Stimulated activated effector memory CD8-positive, alpha-beta T cell treated with anti-CD3 and anti-CD28 coated beads, Interleukin-12 subunit alpha, Interleukin-12 subunit beta, amount 100 ng/mL, for 72 hours (primary cell): ENCODE measurements at regions not wholly inside any gene's neighbourhood (a gene's known extent, or its start where the extent isn't known, plus 50 kb on each side); places are given as distances from the start of the nearest gene placed in this dataset.
"Not testable (repeated sequence)": the region's sequence is repeated elsewhere in the genome, so short reads cannot be mapped to it uniquely, and the experiment has no call there.

Experiments used
- ATAC-seq: fragments of 150-1000 bp; cut with Tn5 transposase; 2 replicates; pipeline ENCODE4 v1.10.0; 2021
- DNase-seq, 2 donors: peaks; one replicate each; pipeline ENCODE4 v3.0.0; 2021 to 2022; ENCODE audit warnings: low spot score in 2 of 2
- H3K27ac Mint-ChIP-seq: one replicate; pipeline ENCODE4 v1.8.0; 2022; ENCODE audit warnings: mild to moderate bottlenecking, mixed read lengths
- H3K36me3 Mint-ChIP-seq: one replicate; pipeline ENCODE4 v1.8.0; 2022; ENCODE audit warnings: mild to moderate bottlenecking, mixed read lengths
- H3K4me1 Mint-ChIP-seq: one replicate; pipeline ENCODE4 v1.8.0; 2022; ENCODE audit warnings: mixed read lengths
- H3K4me3 Mint-ChIP-seq: one replicate; pipeline ENCODE4 v1.8.0; 2022; ENCODE audit warnings: mild to moderate bottlenecking, mixed read lengths
- H3K9me3 Mint-ChIP-seq: one replicate; pipeline ENCODE4 v1.8.0; 2022; ENCODE audit warnings: mixed read lengths

GRCh38 chr3:176861137-176861536, 336.1 kb downstream of the TBL1XR1 start:
- Mint-ChIP-seq H3K4me1 (no peaks in the 10 kb centered on the region), H3K36me3 (no peaks in the 10 kb centered on the region), H3K9me3 (no peaks in the 10 kb centered on the region), H3K27ac (no peak overlapping the region), H3K4me3 (no peak overlapping the region)
- no peak for ATAC-seq
- DNase-seq, result no peak

- no peaks in the 10 kb centered on the region for H3K9me3 Mint-ChIP-seq
- no peaks in the 10 kb centered on the region for H3K36me3 Mint-ChIP-seq
- H3K27ac Mint-ChIP-seq, result no peak overlapping the region
- no peak for ATAC-seq
- H3K4me3 Mint-ChIP-seq, result no peak overlapping the region
- H3K4me1 Mint-ChIP-seq, result no peaks in the 10 kb centered on the region
- DNase-seq, result no peak
Observed at GRCh38 chr3:176856721-176857120, 340.6 kb downstream of the TBL1XR1 start.

GRCh38 chr3:176855901-176856486, 341.3 kb downstream of the TBL1XR1 start:
- no peak overlapping the region for H3K27ac Mint-ChIP-seq
- H3K36me3 Mint-ChIP-seq, result no peaks in the 10 kb centered on the region
- ATAC-seq, result no peak
- H3K4me3 Mint-ChIP-seq, result no peak overlapping the region
- H3K4me1 Mint-ChIP-seq, result no peaks in the 10 kb centered on the region
- no peaks in the 10 kb centered on the region for H3K9me3 Mint-ChIP-seq
- no peak for DNase-seq

- H3K27ac Mint-ChIP-seq, result no peak overlapping the region
- DNase-seq (no peak), ATAC-seq (no peak)
- H3K9me3 Mint-ChIP-seq, result no peaks in the 10 kb centered on the region
- H3K36me3 Mint-ChIP-seq, result no peaks in the 10 kb centered on the region
- no peaks in the 10 kb centered on the region for H3K4me1 Mint-ChIP-seq
- H3K4me3 Mint-ChIP-seq, result no peak overlapping the region
Observed at GRCh38 chr3:176855213-176855612, 342.1 kb downstream of the TBL1XR1 start.

- DNase-seq (no peak), ATAC-seq (no peak)
- H3K36me3 Mint-ChIP-seq, result no peaks in the 10 kb centered on the region
Observed at GRCh38 chr3:176850498-176850897, 346.8 kb downstream of the TBL1XR1 start.

GRCh38 chr3:176848431-176849214, 348.7 kb downstream of the TBL1XR1 start:
- Mint-ChIP-seq H3K4me3 (no peak overlapping the region), H3K4me1 (no peaks in the 10 kb centered on the region), H3K9me3 (no peaks in the 10 kb centered on the region), H3K36me3 (no peaks in the 10 kb centered on the region), H3K27ac (no peak overlapping the region)
- DNase-seq (no peak), ATAC-seq (peak; percentile 57)

More at GRCh38 chr3:176850498-176850897, 346.8 kb downstream of the TBL1XR1 start:
- Mint-ChIP-seq H3K9me3 (no peaks in the 10 kb centered on the region), H3K4me3 (no peak overlapping the region), H3K27ac (no peak overlapping the region), H3K4me1 (no peaks in the 10 kb centered on the region)

- DNase-seq, result no peak
- H3K4me1 Mint-ChIP-seq, result no peaks in the 10 kb centered on the region
- H3K9me3 Mint-ChIP-seq, result no peaks in the 10 kb centered on the region
- H3K36me3 Mint-ChIP-seq, result no peaks in the 10 kb centered on the region
- no peak for ATAC-seq
- H3K27ac Mint-ChIP-seq, result no peak overlapping the region
- H3K4me3 Mint-ChIP-seq, result no peak overlapping the region
Observed at GRCh38 chr3:176842914-176843313, 354.4 kb downstream of the TBL1XR1 start.

- H3K27ac Mint-ChIP-seq, result no peak overlapping the region
- H3K4me3 Mint-ChIP-seq, result no peak overlapping the region
- ATAC-seq (no peak), DNase-seq (no peak)
- H3K9me3 Mint-ChIP-seq, result no peaks in the 10 kb centered on the region
- no peaks in the 10 kb centered on the region for H3K4me1 Mint-ChIP-seq
- no peaks in the 10 kb centered on the region for H3K36me3 Mint-ChIP-seq
Observed at GRCh38 chr3:176840641-176841286, 356.5 kb downstream of the TBL1XR1 start.

GRCh38 chr3:176839901-176840300, 357.4 kb downstream of the TBL1XR1 start:
- Mint-ChIP-seq H3K36me3 (no peaks in the 10 kb centered on the region), H3K4me1 (no peaks in the 10 kb centered on the region), H3K27ac (no peak overlapping the region), H3K4me3 (no peak overlapping the region), H3K9me3 (no peaks in the 10 kb centered on the region)
- no peak for ATAC-seq
- DNase-seq, result no peak

- DNase-seq (no peak), ATAC-seq (no peak)
- H3K4me3 Mint-ChIP-seq, result no peak overlapping the region
- H3K9me3 Mint-ChIP-seq, result no peaks in the 10 kb centered on the region
- H3K36me3 Mint-ChIP-seq, result no peaks in the 10 kb centered on the region
- no peaks in the 10 kb centered on the region for H3K4me1 Mint-ChIP-seq
- no peak overlapping the region for H3K27ac Mint-ChIP-seq
Observed at GRCh38 chr3:176839466-176839865, 357.8 kb downstream of the TBL1XR1 start.

GRCh38 chr3:176827244-176827643, 370.0 kb downstream of the TBL1XR1 start:
- not testable (repeated sequence) for H3K9me3 Mint-ChIP-seq, H3K36me3 Mint-ChIP-seq, H3K27ac Mint-ChIP-seq, H3K4me3 Mint-ChIP-seq, ATAC-seq, H3K4me1 Mint-ChIP-seq, DNase-seq

- no peaks in the 10 kb centered on the region for H3K36me3 Mint-ChIP-seq
- no peak overlapping the region for H3K4me3 Mint-ChIP-seq
- ATAC-seq, result no peak
- no peaks in the 10 kb centered on the region for H3K4me1 Mint-ChIP-seq
- no peak for DNase-seq
- H3K27ac Mint-ChIP-seq, result no peak overlapping the region
- H3K9me3 Mint-ChIP-seq, result no peaks in the 10 kb centered on the region
Observed at GRCh38 chr3:176824811-176825210, 372.5 kb downstream of the TBL1XR1 start.

GRCh38 chr3:176820764-176821163, 376.5 kb downstream of the TBL1XR1 start:
- H3K4me1 Mint-ChIP-seq, result no peaks in the 10 kb centered on the region
- ATAC-seq (no peak), DNase-seq (no peak)
- no peaks in the 10 kb centered on the region for H3K36me3 Mint-ChIP-seq
- H3K27ac Mint-ChIP-seq, result no peak overlapping the region
- H3K4me3 Mint-ChIP-seq, result no peak overlapping the region
- H3K9me3 Mint-ChIP-seq, result no peaks in the 10 kb centered on the region

- H3K36me3 Mint-ChIP-seq, result no peaks in the 10 kb centered on the region
- no peaks in the 10 kb centered on the region for H3K4me1 Mint-ChIP-seq
- no peak overlapping the region for H3K4me3 Mint-ChIP-seq
- H3K27ac Mint-ChIP-seq, result no peak overlapping the region
- ATAC-seq (no peak), DNase-seq (no peak)
- no peaks in the 10 kb centered on the region for H3K9me3 Mint-ChIP-seq
Observed at GRCh38 chr3:176816937-176817336, 380.3 kb downstream of the TBL1XR1 start.

- Mint-ChIP-seq H3K27ac (no peak overlapping the region), H3K36me3 (no peaks in the 10 kb centered on the region), H3K9me3 (no peaks in the 10 kb centered on the region), H3K4me1 (no peaks in the 10 kb centered on the region), H3K4me3 (no peak overlapping the region)
- DNase-seq (peak in 1 of 2 donors; percentile 51), ATAC-seq (peak; percentile 53)
Observed at GRCh38 chr3:176814285-176814684, 383.0 kb downstream of the TBL1XR1 start.

GRCh38 chr3:176807938-176808337, 389.3 kb downstream of the TBL1XR1 start:
- Mint-ChIP-seq H3K9me3 (no peaks in the 10 kb centered on the region), H3K36me3 (no peaks in the 10 kb centered on the region), H3K4me1 (no peaks in the 10 kb centered on the region), H3K27ac (no peak overlapping the region), H3K4me3 (no peak overlapping the region)
- DNase-seq, result no peak
- ATAC-seq, result no peak
